HepG2 (cell line): ENCODE measurements at regions not wholly inside any gene's neighbourhood (a gene's known extent, or its start where the extent isn't known, plus 50 kb on each side); places are given as distances from the start of the nearest gene placed in this dataset.

ENCODE experiments used
- ELF4 ChIP-seq: sonication (generic); formaldehyde crosslinking; IDR thresholded peaks from 2 replicates; pipeline ENCODE4 v1.5.0; 2020; ENCODE audit warnings: missing genetic modification reagents, mild to moderate bottlenecking, moderate library complexity, borderline replicate concordance
- FUBP1 ChIP-seq: sonication (generic); formaldehyde crosslinking; IDR thresholded peaks from 2 replicates; pipeline ENCODE4 v1.5.1; 2020; ENCODE audit warnings: missing genetic modification reagents, mild to moderate bottlenecking, borderline replicate concordance
- HOXA5 ChIP-seq: sonication (generic); formaldehyde crosslinking; IDR thresholded peaks from 2 replicates; pipeline ENCODE4 v1.4.0; 2020; ENCODE audit warnings: missing genetic modification reagents
- NFE2L1 ChIP-seq: sonication (generic); formaldehyde crosslinking; IDR thresholded peaks from 2 replicates; pipeline ENCODE4 v1.4.0; 2020; ENCODE audit warnings: missing genetic modification reagents, mild to moderate bottlenecking, borderline replicate concordance
- RFX1 ChIP-seq: fragments of 450-650 bp; IDR thresholded peaks from 2 replicates; pipeline ENCODE4 v1.6.1; 2017
- SALL1 ChIP-seq: sonication (generic); formaldehyde crosslinking; IDR thresholded peaks from 2 replicates; pipeline ENCODE4 v1.8.0; 2022; ENCODE audit warnings: mild to moderate bottlenecking, missing genetic modification reagents
- ZC3H4 ChIP-seq: sonication (generic); formaldehyde crosslinking; IDR thresholded peaks from 2 replicates; pipeline ENCODE4 v1.4.0; 2020; ENCODE audit warnings: missing genetic modification reagents, borderline replicate concordance
- ZFP36L2 ChIP-seq: sonication (generic); formaldehyde crosslinking; IDR thresholded peaks from 2 replicates; pipeline ENCODE4 v1.4.0; 2020; ENCODE audit warnings: missing genetic modification reagents
- ZNF280D ChIP-seq: sonication (generic); formaldehyde crosslinking; IDR thresholded peaks from 2 replicates; pipeline ENCODE4 v1.5.1; 2020; ENCODE audit warnings: mild to moderate bottlenecking, missing genetic modification reagents
- ZNF343 ChIP-seq: sonication (generic); formaldehyde crosslinking; IDR thresholded peaks from 2 replicates; pipeline ENCODE4 v1.4.0; 2020; ENCODE audit warnings: mild to moderate bottlenecking, missing genetic modification reagents
- ZNF770 ChIP-seq: sonication (generic); formaldehyde crosslinking; IDR thresholded peaks from 2 replicates; pipeline ENCODE4 v1.5.0; 2020; ENCODE audit warnings: mild to moderate bottlenecking, missing genetic modification reagents
- TF ChIP-seq, protein P1 (sequence below): sonication (generic); formaldehyde crosslinking; IDR thresholded peaks from 2 replicates; pipeline ENCODE4 v1.9.0; 2022; ENCODE audit warnings: missing genetic modification reagents, mild to moderate bottlenecking, borderline replicate concordance
- TF ChIP-seq, protein P2 (sequence below): sonication (generic); formaldehyde crosslinking; IDR thresholded peaks from 2 replicates; pipeline ENCODE4 v1.5.0; 2020; ENCODE audit warnings: mild to moderate bottlenecking, missing genetic modification reagents
- TF ChIP-seq, protein P3 (sequence below): sonication (generic); formaldehyde crosslinking; IDR thresholded peaks from 2 replicates; pipeline ENCODE4 v1.4.0; 2020; ENCODE audit warnings: missing genetic modification reagents

DNA sequence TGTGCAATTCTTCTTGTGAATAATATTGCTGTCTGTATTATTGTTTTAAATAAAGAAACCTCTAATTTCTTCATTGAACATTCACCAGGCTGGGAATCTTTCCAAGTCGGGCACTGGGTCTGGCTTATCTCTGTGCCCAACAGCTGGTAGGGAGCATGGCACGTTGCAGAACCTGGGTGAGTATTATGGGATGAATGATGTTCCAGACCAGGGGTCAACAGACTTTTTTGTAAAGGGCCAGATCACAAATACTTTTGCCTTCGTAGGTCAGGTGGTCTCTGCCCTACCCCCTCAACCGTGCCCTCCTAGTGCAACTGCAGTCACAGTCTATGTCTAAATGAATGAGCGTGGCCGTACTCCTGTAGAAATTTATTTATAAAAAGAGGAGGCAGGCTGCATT lies 81.6 kb upstream of the FOXQ1 start (continued):
- TF ChIP-seq, protein P1, sequence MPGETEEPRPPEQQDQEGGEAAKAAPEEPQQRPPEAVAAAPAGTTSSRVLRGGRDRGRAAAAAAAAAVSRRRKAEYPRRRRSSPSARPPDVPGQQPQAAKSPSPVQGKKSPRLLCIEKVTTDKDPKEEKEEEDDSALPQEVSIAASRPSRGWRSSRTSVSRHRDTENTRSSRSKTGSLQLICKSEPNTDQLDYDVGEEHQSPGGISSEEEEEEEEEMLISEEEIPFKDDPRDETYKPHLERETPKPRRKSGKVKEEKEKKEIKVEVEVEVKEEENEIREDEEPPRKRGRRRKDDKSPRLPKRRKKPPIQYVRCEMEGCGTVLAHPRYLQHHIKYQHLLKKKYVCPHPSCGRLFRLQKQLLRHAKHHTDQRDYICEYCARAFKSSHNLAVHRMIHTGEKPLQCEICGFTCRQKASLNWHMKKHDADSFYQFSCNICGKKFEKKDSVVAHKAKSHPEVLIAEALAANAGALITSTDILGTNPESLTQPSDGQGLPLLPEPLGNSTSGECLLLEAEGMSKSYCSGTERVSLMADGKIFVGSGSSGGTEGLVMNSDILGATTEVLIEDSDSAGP (CRISPR knock-in tag), result no peak
- no peak for TF ChIP-seq RFX1
- TF ChIP-seq ZFP36L2 (CRISPR knock-in tag), result no peak
- TF ChIP-seq, protein P2, sequence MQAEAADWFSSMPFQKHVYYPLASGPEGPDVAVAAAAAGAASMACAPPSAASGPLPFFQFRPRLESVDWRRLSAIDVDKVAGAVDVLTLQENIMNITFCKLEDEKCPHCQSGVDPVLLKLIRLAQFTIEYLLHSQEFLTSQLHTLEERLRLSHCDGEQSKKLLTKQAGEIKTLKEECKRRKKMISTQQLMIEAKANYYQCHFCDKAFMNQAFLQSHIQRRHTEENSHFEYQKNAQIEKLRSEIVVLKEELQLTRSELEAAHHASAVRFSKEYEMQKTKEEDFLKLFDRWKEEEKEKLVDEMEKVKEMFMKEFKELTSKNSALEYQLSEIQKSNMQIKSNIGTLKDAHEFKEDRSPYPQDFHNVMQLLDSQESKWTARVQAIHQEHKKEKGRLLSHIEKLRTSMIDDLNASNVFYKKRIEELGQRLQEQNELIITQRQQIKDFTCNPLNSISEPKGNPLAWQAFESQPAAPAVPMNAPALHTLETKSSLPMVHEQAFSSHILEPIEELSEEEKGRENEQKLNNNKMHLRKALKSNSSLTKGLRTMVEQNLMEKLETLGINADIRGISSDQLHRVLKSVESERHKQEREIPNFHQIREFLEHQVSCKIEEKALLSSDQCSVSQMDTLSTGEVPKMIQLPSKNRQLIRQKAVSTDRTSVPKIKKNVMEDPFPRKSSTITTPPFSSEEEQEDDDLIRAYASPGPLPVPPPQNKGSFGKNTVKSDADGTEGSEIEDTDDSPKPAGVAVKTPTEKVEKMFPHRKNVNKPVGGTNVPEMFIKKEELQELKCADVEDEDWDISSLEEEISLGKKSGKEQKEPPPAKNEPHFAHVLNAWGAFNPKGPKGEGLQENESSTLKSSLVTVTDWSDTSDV (CRISPR knock-in tag), result no peak
- TF ChIP-seq ZNF343 (CRISPR knock-in tag), result no peak
- TF ChIP-seq FUBP1 (CRISPR knock-in tag), result no peak
- TF ChIP-seq ZC3H4 (CRISPR knock-in tag), result peak; percentile 68; the same call in 1 of the 2 replicates
- no peak for TF ChIP-seq ZNF770 (CRISPR knock-in tag)
- TF ChIP-seq SALL1 (CRISPR knock-in tag), result no peak
- TF ChIP-seq, protein P3, sequence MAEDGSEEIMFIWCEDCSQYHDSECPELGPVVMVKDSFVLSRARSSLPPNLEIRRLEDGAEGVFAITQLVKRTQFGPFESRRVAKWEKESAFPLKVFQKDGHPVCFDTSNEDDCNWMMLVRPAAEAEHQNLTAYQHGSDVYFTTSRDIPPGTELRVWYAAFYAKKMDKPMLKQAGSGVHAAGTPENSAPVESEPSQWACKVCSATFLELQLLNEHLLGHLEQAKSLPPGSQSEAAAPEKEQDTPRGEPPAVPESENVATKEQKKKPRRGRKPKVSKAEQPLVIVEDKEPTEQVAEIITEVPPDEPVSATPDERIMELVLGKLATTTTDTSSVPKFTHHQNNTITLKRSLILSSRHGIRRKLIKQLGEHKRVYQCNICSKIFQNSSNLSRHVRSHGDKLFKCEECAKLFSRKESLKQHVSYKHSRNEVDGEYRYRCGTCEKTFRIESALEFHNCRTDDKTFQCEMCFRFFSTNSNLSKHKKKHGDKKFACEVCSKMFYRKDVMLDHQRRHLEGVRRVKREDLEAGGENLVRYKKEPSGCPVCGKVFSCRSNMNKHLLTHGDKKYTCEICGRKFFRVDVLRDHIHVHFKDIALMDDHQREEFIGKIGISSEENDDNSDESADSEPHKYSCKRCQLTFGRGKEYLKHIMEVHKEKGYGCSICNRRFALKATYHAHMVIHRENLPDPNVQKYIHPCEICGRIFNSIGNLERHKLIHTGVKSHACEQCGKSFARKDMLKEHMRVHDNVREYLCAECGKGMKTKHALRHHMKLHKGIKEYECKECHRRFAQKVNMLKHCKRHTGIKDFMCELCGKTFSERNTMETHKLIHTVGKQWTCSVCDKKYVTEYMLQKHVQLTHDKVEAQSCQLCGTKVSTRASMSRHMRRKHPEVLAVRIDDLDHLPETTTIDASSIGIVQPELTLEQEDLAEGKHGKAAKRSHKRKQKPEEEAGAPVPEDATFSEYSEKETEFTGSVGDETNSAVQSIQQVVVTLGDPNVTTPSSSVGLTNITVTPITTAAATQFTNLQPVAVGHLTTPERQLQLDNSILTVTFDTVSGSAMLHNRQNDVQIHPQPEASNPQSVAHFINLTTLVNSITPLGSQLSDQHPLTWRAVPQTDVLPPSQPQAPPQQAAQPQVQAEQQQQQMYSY (CRISPR knock-in tag), result no peak
- no peak for TF ChIP-seq NFE2L1 (CRISPR knock-in tag)
- no peak for TF ChIP-seq ZNF280D
- no peak for TF ChIP-seq ELF4 (CRISPR knock-in tag)
- no peak for TF ChIP-seq HOXA5 (CRISPR knock-in tag)
